ENCODE measurements at regions not wholly inside any gene's neighbourhood (a gene's known extent, or its start where the extent isn't known, plus 50 kb on each side); places are given as distances from the start of the nearest gene placed in this dataset.

DNA sequence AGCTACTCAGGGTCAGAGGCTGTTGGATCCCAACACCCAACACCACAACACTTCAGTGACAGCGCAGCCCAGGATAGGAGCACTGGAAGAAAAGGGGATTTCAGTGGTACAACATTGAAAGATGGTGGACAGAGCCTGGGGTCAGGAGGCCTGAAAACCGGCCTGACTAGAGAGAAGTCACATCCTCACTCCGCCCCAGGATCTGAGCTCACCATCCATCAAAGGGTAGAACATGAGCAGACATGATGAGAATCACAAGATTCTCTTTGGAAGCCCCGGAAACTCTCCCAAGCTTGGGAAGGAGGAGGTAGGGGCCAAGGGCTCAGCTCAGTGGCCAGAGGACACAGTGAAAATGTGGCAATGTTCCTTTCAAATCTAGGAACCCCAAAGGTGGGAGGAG is 271.3 kb downstream of the NPHP4 start:
- TF ChIP-seq, protein P1, sequence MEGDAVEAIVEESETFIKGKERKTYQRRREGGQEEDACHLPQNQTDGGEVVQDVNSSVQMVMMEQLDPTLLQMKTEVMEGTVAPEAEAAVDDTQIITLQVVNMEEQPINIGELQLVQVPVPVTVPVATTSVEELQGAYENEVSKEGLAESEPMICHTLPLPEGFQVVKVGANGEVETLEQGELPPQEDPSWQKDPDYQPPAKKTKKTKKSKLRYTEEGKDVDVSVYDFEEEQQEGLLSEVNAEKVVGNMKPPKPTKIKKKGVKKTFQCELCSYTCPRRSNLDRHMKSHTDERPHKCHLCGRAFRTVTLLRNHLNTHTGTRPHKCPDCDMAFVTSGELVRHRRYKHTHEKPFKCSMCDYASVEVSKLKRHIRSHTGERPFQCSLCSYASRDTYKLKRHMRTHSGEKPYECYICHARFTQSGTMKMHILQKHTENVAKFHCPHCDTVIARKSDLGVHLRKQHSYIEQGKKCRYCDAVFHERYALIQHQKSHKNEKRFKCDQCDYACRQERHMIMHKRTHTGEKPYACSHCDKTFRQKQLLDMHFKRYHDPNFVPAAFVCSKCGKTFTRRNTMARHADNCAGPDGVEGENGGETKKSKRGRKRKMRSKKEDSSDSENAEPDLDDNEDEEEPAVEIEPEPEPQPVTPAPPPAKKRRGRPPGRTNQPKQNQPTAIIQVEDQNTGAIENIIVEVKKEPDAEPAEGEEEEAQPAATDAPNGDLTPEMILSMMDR (IDR thresholded peaks at IDR 0.05): no peak
- TF ChIP-seq EP300 (IDR thresholded peaks at IDR 0.05; ENCODE audit: low read depth): no peak
- no peak for TF ChIP-seq POLR2A (IDR thresholded peaks at IDR 0.05)
